ENCODE measurements at regions not wholly inside any gene's neighbourhood (a gene's known extent, or its start where the extent isn't known, plus 50 kb on each side); places are given as distances from the start of the nearest gene placed in this dataset.

- WGBS = 80% methylated on average over 15 of the region's 15 CpGs
- DNase-seq (ENCODE audit: low spot score) = no peak
- Histone ChIP-seq H3K27me3 (ENCODE audit: control insufficient read depth in 4 of 4, insufficient read depth in 4 of 4, low read length in 3 of 4) (no peaks in the 10 kb centered on the region), H3K4me1 (ENCODE audit: control insufficient read depth in 4 of 4, insufficient read depth in 4 of 4, low read length in 3 of 4) (no peaks in the 10 kb centered on the region), H3K27ac (ENCODE audit: low read depth in 1 of 2, low read length in 2 of 2) (no peak overlapping the region), H3K9ac (ENCODE audit: low read depth in 1 of 2, low read length in 2 of 2) (no peak overlapping the region), H3K4me3 (ENCODE audit: low read depth in 1 of 3, low read length in 3 of 3) (no peak overlapping the region), H3K9me3 (ENCODE audit: control insufficient read depth in 4 of 4, low read length in 3 of 4) (no peaks in the 10 kb centered on the region), H3K36me3 (ENCODE audit: control insufficient read depth in 4 of 4, insufficient read depth in 3 of 4, low read depth in 1 of 4, low read length in 3 of 4) (no peaks in the 10 kb centered on the region)
- TF ChIP-seq JUND (IDR thresholded peaks at IDR 0.05) = no peak
Observed at GRCh38 chr13:89740994-89741685, 1606.3 kb upstream of the MIR17HG start.

- DNase-seq (ENCODE audit: low spot score) = no peak
- TF ChIP-seq NR2F2 (IDR thresholded peaks at IDR 0.05) = no peak
- no peak for TF ChIP-seq CTCF (IDR thresholded peaks at IDR 0.05; ENCODE audit: low read depth, low read length, missing input control)
- no peak for TF ChIP-seq RAD21 (IDR thresholded peaks at IDR 0.05)
- TF ChIP-seq SP1 (IDR thresholded peaks at IDR 0.05) = no peak
- TF ChIP-seq TAF1 (conservative IDR thresholded peaks at IDR 0.05) = no peak
- TF ChIP-seq RXRA (IDR thresholded peaks at IDR 0.05) = no peak
- TF ChIP-seq FOXA2 (IDR thresholded peaks at IDR 0.05) = no peak
- no peak for TF ChIP-seq GABPA (IDR thresholded peaks at IDR 0.05 in 1 of 2, conservative IDR thresholded peaks at IDR 0.05 in 1 of 2)
- no peak for TF ChIP-seq FOXA1 (IDR thresholded peaks at IDR 0.05)
- WGBS = 24% methylated on average over 2 of the region's 2 CpGs
- Histone ChIP-seq H3K9me3 (ENCODE audit: control insufficient read depth in 4 of 4, low read length in 3 of 4) (no peaks in the 10 kb centered on the region), H3K9ac (ENCODE audit: low read depth in 1 of 2, low read length in 2 of 2) (no peak overlapping the region), H3K4me1 (ENCODE audit: control insufficient read depth in 4 of 4, insufficient read depth in 4 of 4, low read length in 3 of 4) (no peaks in the 10 kb centered on the region), H3K36me3 (ENCODE audit: control insufficient read depth in 4 of 4, insufficient read depth in 3 of 4, low read depth in 1 of 4, low read length in 3 of 4) (no peaks in the 10 kb centered on the region), H3K27me3 (ENCODE audit: control insufficient read depth in 4 of 4, insufficient read depth in 4 of 4, low read length in 3 of 4) (no peaks in the 10 kb centered on the region), H3K27ac (ENCODE audit: low read depth in 1 of 2, low read length in 2 of 2) (no peak overlapping the region), H3K4me3 (ENCODE audit: low read depth in 1 of 3, low read length in 3 of 3) (no peak overlapping the region)
Observed at GRCh38 chr13:89746554-89746953, 1600.9 kb upstream of the MIR17HG start.

DNA sequence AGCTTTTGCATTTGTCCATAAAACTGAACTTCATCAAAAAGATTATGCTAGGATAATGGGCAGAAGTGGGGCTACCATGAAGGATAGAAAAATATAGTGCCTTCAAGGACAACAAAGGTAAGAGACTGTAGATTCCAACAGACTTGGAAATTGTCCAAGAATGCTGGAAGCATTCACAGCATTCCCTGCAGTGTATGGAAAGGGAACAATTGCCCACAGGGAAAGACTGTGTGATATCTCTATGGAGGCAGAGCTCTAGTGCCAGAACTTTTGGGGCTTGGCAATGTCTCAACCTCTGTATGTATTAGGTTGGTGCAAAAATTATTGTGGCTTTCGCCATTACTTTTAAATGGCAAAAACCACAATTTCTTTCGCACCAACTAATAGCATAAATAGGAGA lies 1598.8 kb upstream of the MIR17HG start:
- Histone ChIP-seq H3K27me3 (ENCODE audit: control insufficient read depth in 4 of 4, insufficient read depth in 4 of 4, low read length in 3 of 4) (no peaks in the 10 kb centered on the region), H3K9ac (ENCODE audit: low read depth in 1 of 2, low read length in 2 of 2) (no peak overlapping the region), H3K9me3 (ENCODE audit: control insufficient read depth in 4 of 4, low read length in 3 of 4) (no peaks in the 10 kb centered on the region), H3K27ac (ENCODE audit: low read depth in 1 of 2, low read length in 2 of 2) (no peak overlapping the region), H3K36me3 (ENCODE audit: control insufficient read depth in 4 of 4, insufficient read depth in 3 of 4, low read depth in 1 of 4, low read length in 3 of 4) (no peaks in the 10 kb centered on the region), H3K4me1 (ENCODE audit: control insufficient read depth in 4 of 4, insufficient read depth in 4 of 4, low read length in 3 of 4) (no peaks in the 10 kb centered on the region), H3K4me3 (ENCODE audit: low read depth in 1 of 3, low read length in 3 of 3) (no peak overlapping the region)
- TF ChIP-seq JUND (IDR thresholded peaks at IDR 0.05) (no peak), CTCF (IDR thresholded peaks at IDR 0.05; ENCODE audit: low read depth, low read length, missing input control) (no peak), TAF1 (conservative IDR thresholded peaks at IDR 0.05) (no peak), RXRA (IDR thresholded peaks at IDR 0.05) (no peak), NR2F2 (IDR thresholded peaks at IDR 0.05) (no peak), FOXA2 (IDR thresholded peaks at IDR 0.05) (no peak), SP1 (IDR thresholded peaks at IDR 0.05) (no peak), YY1 (IDR thresholded peaks at IDR 0.05) (no peak), REST (IDR thresholded peaks at IDR 0.05) (no peak), HNF4G (IDR thresholded peaks at IDR 0.05) (no peak)
- TF ChIP-seq, protein P1, sequence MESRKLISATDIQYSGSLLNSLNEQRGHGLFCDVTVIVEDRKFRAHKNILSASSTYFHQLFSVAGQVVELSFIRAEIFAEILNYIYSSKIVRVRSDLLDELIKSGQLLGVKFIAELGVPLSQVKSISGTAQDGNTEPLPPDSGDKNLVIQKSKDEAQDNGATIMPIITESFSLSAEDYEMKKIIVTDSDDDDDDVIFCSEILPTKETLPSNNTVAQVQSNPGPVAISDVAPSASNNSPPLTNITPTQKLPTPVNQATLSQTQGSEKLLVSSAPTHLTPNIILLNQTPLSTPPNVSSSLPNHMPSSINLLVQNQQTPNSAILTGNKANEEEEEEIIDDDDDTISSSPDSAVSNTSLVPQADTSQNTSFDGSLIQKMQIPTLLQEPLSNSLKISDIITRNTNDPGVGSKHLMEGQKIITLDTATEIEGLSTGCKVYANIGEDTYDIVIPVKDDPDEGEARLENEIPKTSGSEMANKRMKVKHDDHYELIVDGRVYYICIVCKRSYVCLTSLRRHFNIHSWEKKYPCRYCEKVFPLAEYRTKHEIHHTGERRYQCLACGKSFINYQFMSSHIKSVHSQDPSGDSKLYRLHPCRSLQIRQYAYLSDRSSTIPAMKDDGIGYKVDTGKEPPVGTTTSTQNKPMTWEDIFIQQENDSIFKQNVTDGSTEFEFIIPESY (IDR thresholded peaks at IDR 0.05) = no peak
- TF ChIP-seq, protein P2, sequence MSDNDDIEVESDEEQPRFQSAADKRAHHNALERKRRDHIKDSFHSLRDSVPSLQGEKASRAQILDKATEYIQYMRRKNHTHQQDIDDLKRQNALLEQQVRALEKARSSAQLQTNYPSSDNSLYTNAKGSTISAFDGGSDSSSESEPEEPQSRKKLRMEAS (IDR thresholded peaks at IDR 0.05) = no peak
- WGBS = 92% methylated on average over 2 of the region's 2 CpGs
- no peak for DNase-seq (ENCODE audit: low spot score)

Measured in liver (tissue), 8 donors.